HepG2 (cell line): ENCODE measurements at regions not wholly inside any gene's neighbourhood (a gene's known extent, or its start where the extent isn't known, plus 50 kb on each side); places are given as distances from the start of the nearest gene placed in this dataset.

Experiments
- GPN1 ChIP-seq: sonication (generic); formaldehyde crosslinking; IDR thresholded peaks from 2 replicates; pipeline ENCODE4 v1.5.1; 2020; ENCODE audit warnings: missing genetic modification reagents, borderline replicate concordance
- KLF6 ChIP-seq: IDR thresholded peaks from 2 replicates; pipeline ENCODE4 v1.8.0; 2016; ENCODE audit warnings: missing biosample characterization, missing genetic modification reagents
- MAFG ChIP-seq: sonication (generic); formaldehyde crosslinking; IDR thresholded peaks from 2 replicates; pipeline ENCODE4 v1.5.1; 2020; ENCODE audit warnings: mild to moderate bottlenecking, missing genetic modification reagents
- MAZ ChIP-seq, 2 experiments: sonication (generic) in 1 of 2; formaldehyde crosslinking in 1 of 2; IDR thresholded peaks; 2 replicates each; pipeline versions ENCODE4 v1.5.0 to v1.6.1; 2012 to 2020; ENCODE audit warnings: low read depth in 2 of 2, mild to moderate bottlenecking in 2 of 2, borderline replicate concordance in 1 of 2, improper control_type of control experiment in 1 of 2, low read length in 1 of 2, missing genetic modification reagents in 1 of 2, moderate library complexity in 1 of 2
- MTA1 ChIP-seq: sonication (generic); formaldehyde crosslinking; IDR thresholded peaks from 2 replicates; pipeline ENCODE4 v1.4.0; 2020; ENCODE audit warnings: missing genetic modification reagents, mild to moderate bottlenecking, borderline replicate concordance
- SMYD3 ChIP-seq: sonication (generic); formaldehyde crosslinking; IDR thresholded peaks from 2 replicates; pipeline ENCODE4 v1.8.1; 2023; ENCODE audit warnings: mild to moderate bottlenecking, missing genetic modification reagents
- SP2 ChIP-seq: sonication (generic); formaldehyde crosslinking; IDR thresholded peaks from 2 replicates; pipeline ENCODE4 v1.5.1; 2020; ENCODE audit warnings: mild to moderate bottlenecking, missing genetic modification reagents
- ZBTB38 ChIP-seq: sonication (generic); formaldehyde crosslinking; IDR thresholded peaks from 2 replicates; pipeline ENCODE4 v1.5.1; 2020; ENCODE audit warnings: mild to moderate bottlenecking, missing genetic modification reagents
- ZNF124 ChIP-seq: sonication (generic); formaldehyde crosslinking; IDR thresholded peaks from 2 replicates; pipeline ENCODE4 v1.4.0; 2020; ENCODE audit warnings: missing genetic modification reagents
- ZNF296 ChIP-seq: sonication (generic); formaldehyde crosslinking; conservative IDR thresholded peaks from 2 replicates; pipeline ENCODE4 v1.5.0; 2020; ENCODE audit warnings: mild to moderate bottlenecking, missing genetic modification reagents
- ZNF746 ChIP-seq: sonication (generic); formaldehyde crosslinking; IDR thresholded peaks from 2 replicates; pipeline ENCODE4 v1.8.0; 2022; ENCODE audit warnings: mild to moderate bottlenecking, missing genetic modification reagents
- TF ChIP-seq, protein P1 (sequence below): IDR thresholded peaks from 2 replicates; pipeline ENCODE4 v1.6.1; 2016; ENCODE audit warnings: missing genetic modification reagents, missing compliant biosample characterization
- TF ChIP-seq, protein P2 (sequence below): sonication (generic); formaldehyde crosslinking; IDR thresholded peaks from 2 replicates; pipeline ENCODE4 v1.4.0; 2020; ENCODE audit warnings: missing genetic modification reagents
- TF ChIP-seq, protein P3 (sequence below): sonication (generic); formaldehyde crosslinking; IDR thresholded peaks from 2 replicates; pipeline ENCODE4 v1.5.1; 2020; ENCODE audit warnings: missing genetic modification reagents, mild to moderate bottlenecking, borderline replicate concordance
- TF ChIP-seq, protein P4 (sequence below), 2 experiments: sonication (generic) in 1 of 2; formaldehyde crosslinking in 1 of 2; IDR thresholded peaks; 2 replicates each; pipeline versions ENCODE4 v1.6.1 to v1.9.0; 2014 to 2022; ENCODE audit warnings: antibody characterized with exemption in 1 of 2, borderline replicate concordance in 1 of 2, inconsistent platforms in 1 of 2, low read depth in 1 of 2, missing genetic modification reagents in 1 of 2
- TF ChIP-seq, protein P5 (sequence below): sonication (generic); formaldehyde crosslinking; IDR thresholded peaks from 2 replicates; pipeline ENCODE4 v1.4.0; 2020; ENCODE audit warnings: missing genetic modification reagents, borderline replicate concordance

DNA sequence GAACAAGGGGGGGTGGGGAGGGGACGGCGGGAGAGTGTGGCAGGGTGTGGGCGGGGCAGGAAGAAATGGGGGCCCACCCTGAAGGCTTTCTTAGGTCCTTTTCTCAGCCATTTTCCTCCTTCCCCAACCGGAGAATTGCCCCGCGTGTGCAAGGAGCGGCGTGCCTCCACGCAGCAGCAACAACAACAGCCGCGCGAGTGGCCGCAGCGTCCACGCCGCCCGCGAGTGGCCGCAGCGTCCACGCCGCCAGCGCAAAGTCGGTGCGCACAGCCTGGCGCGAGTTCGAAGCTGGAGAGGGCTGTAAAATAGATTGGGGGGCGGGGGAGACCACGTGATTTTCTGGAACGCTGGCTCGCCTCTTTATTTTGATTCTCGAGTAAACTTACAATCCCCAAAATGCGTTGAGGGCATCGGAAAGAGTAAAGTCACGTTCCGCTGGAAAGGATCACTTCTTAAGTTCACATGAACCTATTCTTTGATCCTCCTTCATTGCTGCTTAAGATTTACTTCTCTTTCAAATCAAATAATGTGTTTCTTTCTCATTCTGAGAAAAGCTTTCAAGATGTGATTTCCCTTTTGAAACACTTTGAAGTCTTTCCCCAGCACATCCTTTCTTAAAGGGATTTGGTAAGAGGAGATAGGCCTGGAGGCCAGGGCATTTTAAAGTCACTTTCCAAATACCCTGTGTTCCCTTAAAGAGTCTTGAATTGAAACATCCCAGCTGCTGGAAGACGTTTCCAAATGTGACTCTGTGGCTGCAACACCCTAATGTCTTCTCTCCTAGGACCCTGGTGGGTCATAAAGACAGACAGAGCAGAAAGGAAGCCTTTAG, 66.7 kb upstream of the ZNF217 start (continued):
- TF ChIP-seq, protein P1, sequence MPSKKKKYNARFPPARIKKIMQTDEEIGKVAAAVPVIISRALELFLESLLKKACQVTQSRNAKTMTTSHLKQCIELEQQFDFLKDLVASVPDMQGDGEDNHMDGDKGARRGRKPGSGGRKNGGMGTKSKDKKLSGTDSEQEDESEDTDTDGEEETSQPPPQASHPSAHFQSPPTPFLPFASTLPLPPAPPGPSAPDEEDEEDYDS (CRISPR knock-in tag), result 0 out of 2 replicates have a peak, but pooled peaks have one; percentile 17
- TF ChIP-seq, protein P2, sequence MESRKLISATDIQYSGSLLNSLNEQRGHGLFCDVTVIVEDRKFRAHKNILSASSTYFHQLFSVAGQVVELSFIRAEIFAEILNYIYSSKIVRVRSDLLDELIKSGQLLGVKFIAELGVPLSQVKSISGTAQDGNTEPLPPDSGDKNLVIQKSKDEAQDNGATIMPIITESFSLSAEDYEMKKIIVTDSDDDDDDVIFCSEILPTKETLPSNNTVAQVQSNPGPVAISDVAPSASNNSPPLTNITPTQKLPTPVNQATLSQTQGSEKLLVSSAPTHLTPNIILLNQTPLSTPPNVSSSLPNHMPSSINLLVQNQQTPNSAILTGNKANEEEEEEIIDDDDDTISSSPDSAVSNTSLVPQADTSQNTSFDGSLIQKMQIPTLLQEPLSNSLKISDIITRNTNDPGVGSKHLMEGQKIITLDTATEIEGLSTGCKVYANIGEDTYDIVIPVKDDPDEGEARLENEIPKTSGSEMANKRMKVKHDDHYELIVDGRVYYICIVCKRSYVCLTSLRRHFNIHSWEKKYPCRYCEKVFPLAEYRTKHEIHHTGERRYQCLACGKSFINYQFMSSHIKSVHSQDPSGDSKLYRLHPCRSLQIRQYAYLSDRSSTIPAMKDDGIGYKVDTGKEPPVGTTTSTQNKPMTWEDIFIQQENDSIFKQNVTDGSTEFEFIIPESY (CRISPR knock-in tag), result no peak
- TF ChIP-seq ZNF746 (CRISPR knock-in tag) (no peak), GPN1 (CRISPR knock-in tag) (no peak), MTA1 (CRISPR knock-in tag) (peak; percentile 44; the same call in 1 of the 2 replicates), SP2 (CRISPR knock-in tag) (no peak), ZNF296 (no peak), ZNF124 (CRISPR knock-in tag) (no peak), MAFG (CRISPR knock-in tag) (no peak), SMYD3 (CRISPR knock-in tag) (no peak), ZBTB38 (CRISPR knock-in tag) (peak; percentile 87), MAZ (IDR thresholded peaks at IDR 0.05; ENCODE audit: borderline replicate concordance, low read depth, low read length) (no peak), MAZ (CRISPR knock-in tag; IDR thresholded peaks at IDR 0.05; ENCODE audit: low read depth) (no peak), KLF6 (CRISPR knock-in tag) (no peak)
- TF ChIP-seq, protein P3, sequence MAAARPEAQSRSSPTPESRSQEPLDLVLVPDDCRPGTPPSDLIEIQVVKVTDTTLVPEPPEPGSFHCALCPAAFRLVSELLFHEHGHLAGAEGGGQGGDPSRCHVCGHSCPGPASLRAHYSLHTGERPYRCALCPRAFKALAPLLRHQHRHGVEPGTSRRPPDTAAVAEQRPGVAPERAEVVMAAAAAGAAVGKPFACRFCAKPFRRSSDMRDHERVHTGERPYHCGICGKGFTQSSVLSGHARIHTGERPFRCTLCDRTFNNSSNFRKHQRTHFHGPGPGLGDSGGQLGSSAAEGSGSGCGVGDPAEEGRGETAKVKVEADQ (CRISPR knock-in tag), result no peak
- TF ChIP-seq, protein P4, sequence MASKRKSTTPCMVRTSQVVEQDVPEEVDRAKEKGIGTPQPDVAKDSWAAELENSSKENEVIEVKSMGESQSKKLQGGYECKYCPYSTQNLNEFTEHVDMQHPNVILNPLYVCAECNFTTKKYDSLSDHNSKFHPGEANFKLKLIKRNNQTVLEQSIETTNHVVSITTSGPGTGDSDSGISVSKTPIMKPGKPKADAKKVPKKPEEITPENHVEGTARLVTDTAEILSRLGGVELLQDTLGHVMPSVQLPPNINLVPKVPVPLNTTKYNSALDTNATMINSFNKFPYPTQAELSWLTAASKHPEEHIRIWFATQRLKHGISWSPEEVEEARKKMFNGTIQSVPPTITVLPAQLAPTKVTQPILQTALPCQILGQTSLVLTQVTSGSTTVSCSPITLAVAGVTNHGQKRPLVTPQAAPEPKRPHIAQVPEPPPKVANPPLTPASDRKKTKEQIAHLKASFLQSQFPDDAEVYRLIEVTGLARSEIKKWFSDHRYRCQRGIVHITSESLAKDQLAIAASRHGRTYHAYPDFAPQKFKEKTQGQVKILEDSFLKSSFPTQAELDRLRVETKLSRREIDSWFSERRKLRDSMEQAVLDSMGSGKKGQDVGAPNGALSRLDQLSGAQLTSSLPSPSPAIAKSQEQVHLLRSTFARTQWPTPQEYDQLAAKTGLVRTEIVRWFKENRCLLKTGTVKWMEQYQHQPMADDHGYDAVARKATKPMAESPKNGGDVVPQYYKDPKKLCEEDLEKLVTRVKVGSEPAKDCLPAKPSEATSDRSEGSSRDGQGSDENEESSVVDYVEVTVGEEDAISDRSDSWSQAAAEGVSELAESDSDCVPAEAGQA (IDR thresholded peaks at IDR 0.05; ENCODE audit: low read depth), result no peak
- TF ChIP-seq, protein P4 (CRISPR knock-in tag; IDR thresholded peaks at IDR 0.05; ENCODE audit: borderline replicate concordance), result no peak
- TF ChIP-seq, protein P5, sequence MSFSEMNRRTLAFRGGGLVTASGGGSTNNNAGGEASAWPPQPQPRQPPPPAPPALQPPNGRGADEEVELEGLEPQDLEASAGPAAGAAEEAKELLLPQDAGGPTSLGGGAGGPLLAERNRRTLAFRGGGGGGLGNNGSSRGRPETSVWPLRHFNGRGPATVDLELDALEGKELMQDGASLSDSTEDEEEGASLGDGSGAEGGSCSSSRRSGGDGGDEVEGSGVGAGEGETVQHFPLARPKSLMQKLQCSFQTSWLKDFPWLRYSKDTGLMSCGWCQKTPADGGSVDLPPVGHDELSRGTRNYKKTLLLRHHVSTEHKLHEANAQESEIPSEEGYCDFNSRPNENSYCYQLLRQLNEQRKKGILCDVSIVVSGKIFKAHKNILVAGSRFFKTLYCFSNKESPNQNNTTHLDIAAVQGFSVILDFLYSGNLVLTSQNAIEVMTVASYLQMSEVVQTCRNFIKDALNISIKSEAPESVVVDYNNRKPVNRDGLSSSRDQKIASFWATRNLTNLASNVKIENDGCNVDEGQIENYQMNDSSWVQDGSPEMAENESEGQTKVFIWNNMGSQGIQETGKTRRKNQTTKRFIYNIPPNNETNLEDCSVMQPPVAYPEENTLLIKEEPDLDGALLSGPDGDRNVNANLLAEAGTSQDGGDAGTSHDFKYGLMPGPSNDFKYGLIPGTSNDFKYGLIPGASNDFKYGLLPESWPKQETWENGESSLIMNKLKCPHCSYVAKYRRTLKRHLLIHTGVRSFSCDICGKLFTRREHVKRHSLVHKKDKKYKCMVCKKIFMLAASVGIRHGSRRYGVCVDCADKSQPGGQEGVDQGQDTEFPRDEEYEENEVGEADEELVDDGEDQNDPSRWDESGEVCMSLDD (CRISPR knock-in tag), result no peak
